GM20000 (cell line): ENCODE measurements at regions not wholly inside any gene's neighbourhood (a gene's known extent, or its start where the extent isn't known, plus 50 kb on each side); places are given as distances from the start of the nearest gene placed in this dataset.

Experiments
- DNase-seq: peaks from one replicate; pipeline ENCODE4 v3.0.0; 2012; ENCODE audit warnings: low spot score
- CTCF ChIP-seq: IDR thresholded peaks from 2 replicates; pipeline ENCODE4 v1.5.1; 2012; ENCODE audit warnings: mild to moderate bottlenecking, control low read depth; ENCODE audit errors: extremely low read depth, missing control alignments

GRCh38 chr9:28735738-28736342 lies 1162.6 kb upstream of the C9orf72 start:
- no peak for DNase-seq
- TF ChIP-seq CTCF: no peak

GRCh38 chr9:28741459-28741858 lies 1168.2 kb upstream of the C9orf72 start:
- DNase-seq: no peak
- TF ChIP-seq CTCF: no peak

DNA sequence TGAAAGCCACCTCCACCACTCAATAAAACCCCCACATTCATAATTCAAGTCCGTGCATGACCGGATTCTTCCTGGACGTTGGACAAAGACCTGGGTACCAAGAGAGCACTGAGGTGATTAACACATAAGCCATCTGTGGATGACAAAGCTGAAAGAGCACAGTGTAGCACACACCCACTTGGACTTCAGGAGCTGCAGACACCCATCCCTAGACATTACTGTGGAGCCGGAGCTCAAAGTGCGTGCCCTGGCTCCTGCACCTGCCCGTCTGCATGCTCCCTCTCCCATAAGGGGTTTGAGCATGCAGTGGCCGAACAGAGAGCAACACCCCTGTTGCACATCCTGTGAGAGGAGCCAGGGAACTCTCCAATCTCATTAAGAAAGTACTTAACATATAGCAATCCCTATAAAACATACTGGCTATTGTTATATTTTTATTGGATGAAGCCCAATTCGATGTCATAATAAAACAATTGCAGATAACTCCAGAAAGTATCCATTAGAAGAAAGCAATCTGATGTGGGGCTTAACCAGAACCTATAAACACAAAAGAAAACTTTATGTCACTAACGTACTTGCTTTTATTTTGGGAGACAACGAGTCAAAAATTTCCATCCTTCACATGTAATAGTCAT lies 1174.2 kb upstream of the C9orf72 start:
- no peak for TF ChIP-seq CTCF
- no peak for DNase-seq

DNA sequence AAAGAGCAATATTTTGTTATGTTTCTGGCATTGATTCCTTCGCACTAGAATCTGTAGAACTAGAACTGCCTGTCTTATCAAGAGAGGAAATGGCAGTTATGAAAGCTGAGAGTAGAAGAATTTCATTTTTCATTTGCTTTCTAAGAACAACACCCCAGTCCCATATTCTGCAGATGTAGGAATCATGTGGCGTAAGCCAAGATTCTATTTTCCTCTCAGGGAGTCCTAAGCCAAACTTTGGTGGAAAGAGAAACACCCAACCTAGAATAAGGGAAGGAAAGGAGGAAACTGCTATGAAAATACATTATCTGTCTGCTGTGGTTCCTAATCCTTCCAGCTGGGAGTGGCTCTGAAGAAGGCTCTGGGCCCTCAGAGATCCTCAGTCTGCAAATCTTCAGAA lies 1176.9 kb upstream of the C9orf72 start:
- no peak for TF ChIP-seq CTCF
- no peak for DNase-seq

- TF ChIP-seq CTCF: no peak
- DNase-seq: no peak
These were observed 1185.1 kb upstream of the C9orf72 start for GRCh38 chr9:28758341-28758740.

- no peak for TF ChIP-seq CTCF
These were observed 1185.7 kb upstream of the C9orf72 start for GRCh38 chr9:28758971-28759370.

GRCh38 chr9:28762167-28762566 lies 1188.9 kb upstream of the C9orf72 start:
- TF ChIP-seq CTCF: no peak
- DNase-seq: no peak

More at GRCh38 chr9:28758971-28759370, 1185.7 kb upstream of the C9orf72 start:
- no peak for DNase-seq
